AG10803 (cell line): ENCODE measurements at regions not wholly inside any gene's neighbourhood (a gene's known extent, or its start where the extent isn't known, plus 50 kb on each side); places are given as distances from the start of the nearest gene placed in this dataset.

ENCODE experiments used
- DNase-seq: peaks from one replicate; pipeline ENCODE4 v3.0.0; 2010; ENCODE audit warnings: low read depth
- H3K4me3 ChIP-seq: 2 replicates; pipeline ENCODE4 v1.5.1; 2011; ENCODE audit warnings: mild to moderate bottlenecking, low read length, control low read depth
- CTCF ChIP-seq: conservative IDR thresholded peaks from 2 replicates; pipeline ENCODE4 v1.5.1; 2011; ENCODE audit warnings: mild to moderate bottlenecking, low read length, control low read depth, inconsistent platforms

- no peak for DNase-seq
- TF ChIP-seq CTCF: no peak
- H3K4me3 ChIP-seq: no peak overlapping the region
Observed at GRCh38 chr3:181851063-181851462, 139.3 kb downstream of the SOX2 start.

- no peak for TF ChIP-seq CTCF
Observed at GRCh38 chr3:181855825-181856224, 144.1 kb downstream of the SOX2 start.

GRCh38 chr3:181859518-181859917, 147.8 kb downstream of the SOX2 start:
- TF ChIP-seq CTCF: no peak
- DNase-seq: no peak
- H3K4me3 ChIP-seq: no peak overlapping the region

More at GRCh38 chr3:181855825-181856224, 144.1 kb downstream of the SOX2 start:
- no peak for DNase-seq
- no peak overlapping the region for H3K4me3 ChIP-seq

- no peak for TF ChIP-seq CTCF
- DNase-seq: no peak
- no peak overlapping the region for H3K4me3 ChIP-seq
Observed at GRCh38 chr3:181860235-181860634, 148.5 kb downstream of the SOX2 start.

- TF ChIP-seq CTCF: no peak
- no peak for DNase-seq
- no peak overlapping the region for H3K4me3 ChIP-seq
Observed at GRCh38 chr3:181862502-181862901, 150.8 kb downstream of the SOX2 start.

- TF ChIP-seq CTCF: no peak
- no peak overlapping the region for H3K4me3 ChIP-seq
- no peak for DNase-seq
Observed at GRCh38 chr3:181868576-181869082, 156.9 kb downstream of the SOX2 start.

GRCh38 chr3:181872887-181873286, 161.2 kb downstream of the SOX2 start:
- no peak for TF ChIP-seq CTCF
- H3K4me3 ChIP-seq: no peak overlapping the region
- no peak for DNase-seq
